ENCODE measurements at regions not wholly inside any gene's neighbourhood (a gene's known extent, or its start where the extent isn't known, plus 50 kb on each side); places are given as distances from the start of the nearest gene placed in this dataset.

DNA sequence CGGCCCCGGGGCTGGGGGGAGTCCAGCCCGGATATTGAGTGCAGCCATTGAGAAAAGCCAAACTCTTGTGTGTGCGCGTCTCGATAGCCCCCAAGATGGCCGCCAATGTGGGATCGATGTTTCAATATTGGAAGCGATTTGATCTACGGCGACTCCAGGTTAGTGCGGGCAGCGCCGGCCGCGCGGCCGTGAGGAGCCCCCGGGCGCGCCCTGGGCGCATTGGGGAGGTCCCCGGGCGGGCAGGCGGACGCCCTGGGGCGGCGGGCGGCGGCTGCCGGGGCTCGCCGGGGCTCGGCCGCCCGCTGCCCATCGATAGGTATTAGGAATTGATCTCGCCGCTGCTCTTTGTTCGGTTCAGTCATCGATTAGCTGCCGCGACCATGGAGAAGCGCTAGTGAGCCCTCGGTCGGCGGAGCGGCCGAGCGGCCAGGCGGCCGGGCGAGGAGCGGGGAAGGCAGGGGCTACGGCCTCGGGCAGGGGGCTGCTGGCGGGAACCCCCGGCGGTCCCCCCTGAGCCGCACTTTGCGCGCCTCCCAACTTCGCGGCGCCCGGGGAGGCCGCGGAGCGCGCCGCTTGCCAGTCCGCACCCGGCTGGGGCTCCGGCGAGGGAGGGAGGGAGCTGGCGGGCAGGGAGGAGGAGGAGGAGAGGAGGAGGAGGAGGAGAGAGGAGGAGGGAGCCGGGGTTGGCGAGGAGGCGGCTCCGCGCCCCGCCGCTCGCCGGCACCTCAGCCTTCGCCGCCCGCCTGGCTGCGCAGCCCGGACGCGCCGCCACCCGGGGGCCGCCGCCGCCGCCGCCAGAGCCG is 113.9 kb upstream of the MYL2 start, which contains the start of gene CUX2:
Gene CUX2, plus strand, starts transcription at position 83 of the 803 bp plus-strand sequence.
- Histone ChIP-seq H3K27me3 (ENCODE audit: insufficient read depth, poor library complexity, severe bottlenecking) (peaks cover 74% of the 10 kb centered on the region), H3K4me3 (replicated peaks; ENCODE audit: insufficient read depth, low read length) (peak within 1 kb of the TSS; percentile 44), H3K27ac (replicated peaks) (no peak within 1 kb of the TSS)
- no peak for TF ChIP-seq GABPA (IDR thresholded peaks at IDR 0.05; ENCODE audit: low read depth)
- no peak for TF ChIP-seq POLR2AphosphoS5 (IDR thresholded peaks at IDR 0.05; ENCODE audit: low read depth)
- TF ChIP-seq REST (IDR thresholded peaks at IDR 0.05; ENCODE audit: insufficient replicate concordance, low read depth), result no peak
- TF ChIP-seq SPI1 (IDR thresholded peaks at IDR 0.05; ENCODE audit: borderline replicate concordance, low read depth), result no peak
- no peak for TF ChIP-seq CTCF (IDR thresholded peaks at IDR 0.05; ENCODE audit: insufficient read depth, low read length)
- DNase-seq (ENCODE audit: low read depth in 1 of 2, low spot score in 1 of 2), result no peak

- Histone ChIP-seq H3K27me3 (ENCODE audit: insufficient read depth, poor library complexity, severe bottlenecking) (peaks cover 69% of the 10 kb centered on the region), H3K4me3 (replicated peaks; ENCODE audit: insufficient read depth, low read length) (peak overlapping the region; percentile 44), H3K27ac (replicated peaks) (no peak overlapping the region)
- no peak for DNase-seq (ENCODE audit: low read depth in 1 of 2, low spot score in 1 of 2)
- TF ChIP-seq SPI1 (IDR thresholded peaks at IDR 0.05; ENCODE audit: borderline replicate concordance, low read depth) (no peak), GABPA (IDR thresholded peaks at IDR 0.05; ENCODE audit: low read depth) (no peak)
Measured at GRCh38 chr12:111033281-111034082, 113.1 kb upstream of the MYL2 start.

- Histone ChIP-seq H3K4me3 (replicated peaks; ENCODE audit: insufficient read depth, low read length) (no peak overlapping the region), H3K27ac (replicated peaks) (no peak overlapping the region), H3K27me3 (ENCODE audit: insufficient read depth, poor library complexity, severe bottlenecking) (peaks cover 61% of the 10 kb centered on the region)
- no peak for TF ChIP-seq GABPA (IDR thresholded peaks at IDR 0.05; ENCODE audit: low read depth)
- no peak for TF ChIP-seq SPI1 (IDR thresholded peaks at IDR 0.05; ENCODE audit: borderline replicate concordance, low read depth)
- no peak for TF ChIP-seq CTCF (IDR thresholded peaks at IDR 0.05; ENCODE audit: insufficient read depth, low read length)
- no peak for TF ChIP-seq REST (IDR thresholded peaks at IDR 0.05; ENCODE audit: insufficient replicate concordance, low read depth)
- no peak for TF ChIP-seq POLR2AphosphoS5 (IDR thresholded peaks at IDR 0.05; ENCODE audit: low read depth)
- no peak for DNase-seq (ENCODE audit: low read depth in 1 of 2, low spot score in 1 of 2)
Measured at GRCh38 chr12:111032591-111032919, 112.2 kb upstream of the MYL2 start.

- TF ChIP-seq CTCF (IDR thresholded peaks at IDR 0.05; ENCODE audit: insufficient read depth, low read length) (no peak), REST (IDR thresholded peaks at IDR 0.05; ENCODE audit: insufficient replicate concordance, low read depth) (no peak), GABPA (IDR thresholded peaks at IDR 0.05; ENCODE audit: low read depth) (no peak), SPI1 (IDR thresholded peaks at IDR 0.05; ENCODE audit: borderline replicate concordance, low read depth) (no peak), POLR2AphosphoS5 (IDR thresholded peaks at IDR 0.05; ENCODE audit: low read depth) (no peak)
Measured at GRCh38 chr12:111031916-111032590, 111.7 kb upstream of the MYL2 start.

More at GRCh38 chr12:111031916-111032590, 111.7 kb upstream of the MYL2 start:
- Histone ChIP-seq H3K27ac (replicated peaks) (no peak overlapping the region), H3K27me3 (ENCODE audit: insufficient read depth, poor library complexity, severe bottlenecking) (peaks cover 58% of the 10 kb centered on the region), H3K4me3 (replicated peaks; ENCODE audit: insufficient read depth, low read length) (no peak overlapping the region)
- no peak for DNase-seq (ENCODE audit: low read depth in 1 of 2, low spot score in 1 of 2)

All from HL-60 (cell line).